HUDEP-2 (cell line): ENCODE measurements at regions not wholly inside any gene's neighbourhood (a gene's known extent, or its start where the extent isn't known, plus 50 kb on each side); places are given as distances from the start of the nearest gene placed in this dataset.

Source experiments
- DNase-seq, 76 experiments: peaks; one replicate each; lab custom pipeline; 2025; ENCODE audit not compliant: unreplicated experiment in 76 of 76; lab: John Stamatoyannopoulos, UW

DNA sequence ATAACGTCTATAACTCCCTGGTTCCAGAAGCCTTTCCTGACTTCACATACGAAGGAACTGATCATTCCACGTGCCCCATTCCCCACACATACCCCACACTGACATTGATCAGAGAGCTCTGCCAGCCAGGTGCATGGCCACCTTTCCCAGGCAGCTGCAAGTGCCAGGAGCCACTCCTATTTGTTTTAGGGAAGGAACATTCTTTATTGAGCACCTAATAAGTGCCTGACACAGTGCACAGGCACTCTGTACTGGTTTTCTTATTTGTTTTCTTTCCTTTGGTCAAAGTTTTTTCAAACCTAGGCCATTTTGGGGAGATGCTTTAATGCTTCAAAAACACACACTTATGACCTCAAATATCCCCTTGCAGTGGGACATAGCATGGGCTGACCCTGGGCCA lies 50.0 kb downstream of the PITPNM2 start:
- no peak for DNase-seq

DNA sequence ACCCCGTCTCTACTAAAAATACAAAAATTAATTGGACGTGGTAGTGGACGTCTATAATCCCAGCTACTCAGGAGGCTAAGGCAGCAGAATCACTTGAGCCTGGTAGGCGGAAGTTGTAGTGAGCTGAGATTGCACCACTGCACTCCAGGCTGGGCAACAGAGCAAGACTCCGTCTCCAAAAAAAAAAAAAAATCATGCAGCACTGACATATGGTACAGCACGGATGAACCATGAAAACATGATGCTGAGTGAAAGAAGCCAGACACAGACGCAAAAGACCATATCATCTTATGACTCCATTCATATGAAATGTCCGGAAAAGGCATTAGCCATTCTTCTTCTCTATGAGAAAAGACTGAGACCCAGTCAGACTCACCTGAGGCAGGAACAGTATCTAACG lies 50.4 kb downstream of the PITPNM2 start:
- no peak for DNase-seq

DNA sequence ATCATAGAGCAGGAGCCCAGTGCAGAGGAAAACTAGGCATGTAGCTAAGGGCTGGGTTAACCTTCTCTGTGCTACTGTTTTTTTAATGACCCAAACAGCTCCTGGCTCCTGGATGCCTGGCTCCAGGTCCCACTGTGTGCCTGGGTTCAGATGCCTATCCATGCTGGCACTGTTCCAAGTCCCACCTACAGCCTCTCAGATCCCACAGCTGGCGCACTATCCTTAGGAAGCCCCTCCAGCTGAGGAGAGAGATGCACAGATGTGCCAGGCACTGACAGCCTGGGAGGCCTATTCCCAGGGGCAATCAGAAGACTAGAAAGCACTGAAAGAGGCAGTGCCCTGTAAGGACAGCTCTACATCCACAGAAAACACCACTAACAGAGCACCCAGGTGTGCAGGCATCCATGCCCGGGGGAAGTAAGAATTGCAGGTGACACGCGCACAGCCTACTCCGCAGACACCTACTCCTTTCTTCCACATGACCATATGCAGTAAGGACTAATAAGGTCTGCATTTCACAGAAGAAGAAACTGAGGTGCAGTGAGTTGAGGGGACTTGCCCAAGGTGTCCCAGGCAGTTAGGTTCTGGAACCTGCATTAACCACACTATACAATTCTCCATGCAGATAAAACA lies 51.2 kb downstream of the PITPNM2 start:
- no peak for DNase-seq

GRCh38 chr12:123098780-123099179 lies 52.1 kb downstream of the PITPNM2 start:
- DNase-seq: no peak

- no peak for DNase-seq
Measured at GRCh38 chr12:123097561-123098084, 53.3 kb downstream of the PITPNM2 start.

- DNase-seq: no peak
Measured at GRCh38 chr12:123096741-123097140, 54.1 kb downstream of the PITPNM2 start.

DNA sequence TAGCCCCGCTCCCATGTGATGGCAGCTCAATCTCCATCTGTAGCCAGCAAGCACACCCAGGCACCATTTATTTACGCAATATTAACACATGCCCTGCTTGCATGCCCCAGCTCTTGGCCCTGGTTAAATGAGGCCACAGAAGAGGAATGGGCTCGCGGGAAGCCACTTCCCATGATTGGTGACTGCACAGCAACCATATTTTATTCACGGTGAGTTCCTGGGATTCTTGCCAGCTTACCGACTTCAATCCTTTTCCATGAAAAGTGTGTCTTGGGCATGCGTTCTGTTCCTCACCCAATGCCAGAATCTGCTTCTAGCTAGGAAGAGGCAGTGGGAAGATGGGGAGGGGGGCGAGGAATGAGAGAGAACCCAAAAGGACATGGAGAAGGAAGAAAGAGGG lies 54.7 kb downstream of the PITPNM2 start:
- no peak for DNase-seq

DNA sequence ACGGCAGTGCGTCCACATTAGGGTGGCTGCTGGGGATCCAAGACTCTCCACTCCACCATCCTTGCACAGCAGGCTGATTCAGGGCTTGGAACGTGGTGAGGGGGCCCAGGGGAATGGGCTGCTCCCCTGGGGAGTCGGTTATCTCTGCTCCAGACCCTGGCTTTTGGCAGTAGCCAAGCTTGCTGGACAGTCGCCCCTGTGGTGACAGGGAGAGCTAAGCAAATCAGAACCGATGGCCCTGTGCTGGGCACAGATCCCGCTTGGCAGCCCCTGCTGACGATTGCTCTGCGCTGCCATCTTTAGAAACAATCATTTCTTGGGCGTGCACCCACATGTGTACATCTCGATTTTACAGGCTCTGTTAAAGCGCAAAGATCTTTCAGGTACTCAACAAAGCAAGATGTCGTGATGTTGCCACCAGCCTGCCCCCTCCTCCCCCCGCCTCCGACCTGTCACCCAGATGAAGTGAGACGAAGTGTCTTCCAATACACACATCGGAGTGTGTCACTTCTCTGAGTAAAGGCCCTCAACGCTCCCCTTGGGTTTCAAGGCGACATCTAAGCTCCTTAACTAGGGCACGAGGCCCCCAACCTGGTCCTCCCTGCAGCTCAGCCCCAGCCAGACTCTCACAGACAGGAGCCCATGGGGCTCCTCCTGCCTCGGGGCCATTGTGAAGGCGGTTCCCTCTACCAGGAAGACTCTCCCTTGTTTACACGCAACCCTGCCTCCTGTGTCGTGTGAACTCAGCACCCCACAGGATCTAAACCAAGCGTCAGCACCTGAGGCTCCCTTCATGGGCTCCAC lies 55.6 kb downstream of the PITPNM2 start:
- DNase-seq: no peak

- DNase-seq: peak in 8 of 76 experiments; percentile 10 to 47 (median 26)
Measured at GRCh38 chr12:123094349-123095077, 56.4 kb downstream of the PITPNM2 start.

DNA sequence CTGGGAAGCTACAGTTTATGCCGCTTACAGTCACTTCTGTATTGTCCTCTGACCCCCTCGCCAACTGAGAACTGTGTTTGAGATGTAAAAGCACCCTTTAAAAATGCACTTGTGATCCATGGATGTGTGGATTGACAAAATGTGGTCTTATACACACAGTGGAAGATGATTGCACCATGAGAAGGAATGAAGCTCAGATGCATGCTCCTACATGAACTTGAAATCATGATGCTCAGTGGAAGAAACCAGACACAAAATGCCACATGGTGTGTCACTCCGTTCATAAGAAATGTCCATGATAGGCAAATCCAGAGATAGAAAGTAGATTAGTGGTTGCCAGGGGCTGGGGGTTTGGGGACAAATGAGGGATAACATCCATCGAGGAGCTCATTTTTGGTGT lies 58.0 kb downstream of the PITPNM2 start:
- DNase-seq: no peak

GRCh38 chr12:123091230-123092150 lies 59.4 kb downstream of the PITPNM2 start:
- no peak for DNase-seq

- peak in 4 of 76 experiments; percentile 7 to 35 (median 26) for DNase-seq
Measured at GRCh38 chr12:123089631-123090353, 61.1 kb downstream of the PITPNM2 start.

GRCh38 chr12:123089140-123089539 lies 61.8 kb downstream of the PITPNM2 start:
- no peak for DNase-seq

DNA sequence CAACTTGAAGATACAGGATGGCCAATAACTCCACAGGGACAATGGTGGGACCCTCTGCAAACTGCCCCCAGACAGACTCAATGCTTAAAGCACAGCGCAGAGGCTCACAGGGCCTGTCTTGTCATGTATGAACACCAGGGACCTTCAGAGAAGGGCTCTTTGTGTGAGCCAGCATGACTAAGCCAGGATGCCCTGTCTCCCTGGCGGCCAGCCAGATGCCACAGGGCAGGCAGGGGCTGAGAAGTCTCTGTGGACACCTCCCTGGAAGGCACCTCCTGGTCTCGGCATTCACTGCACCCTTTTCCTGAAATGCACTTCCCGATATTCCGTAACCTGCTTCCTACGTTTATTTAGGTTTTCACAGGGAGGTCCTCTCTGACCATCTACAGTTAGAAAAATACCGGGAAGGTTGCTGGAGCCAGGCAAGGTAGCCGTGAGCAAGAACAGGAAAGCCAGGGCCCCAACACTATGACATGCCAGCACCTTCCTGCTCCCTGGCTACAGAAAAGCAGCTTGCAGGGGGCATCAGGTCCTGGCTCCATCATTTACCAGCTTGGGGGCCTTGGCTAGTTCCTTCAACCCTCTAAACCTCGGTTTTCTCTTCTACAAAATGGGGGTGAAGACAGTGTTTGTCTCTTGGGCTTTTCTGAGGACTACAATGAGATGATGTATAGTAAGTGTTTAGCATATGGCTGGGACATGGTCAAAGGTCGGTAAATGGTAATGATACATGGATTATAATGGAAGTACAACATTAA lies 65.0 kb downstream of the PITPNM2 start:
- peak in 47 of 76 experiments; percentile 4 to 56 (median 25) for DNase-seq

GRCh38 chr12:123085066-123085465 lies 65.8 kb downstream of the PITPNM2 start:
- no peak for DNase-seq

- DNase-seq: no peak
Measured at GRCh38 chr12:123083661-123084571, 67.0 kb downstream of the PITPNM2 start.

DNA sequence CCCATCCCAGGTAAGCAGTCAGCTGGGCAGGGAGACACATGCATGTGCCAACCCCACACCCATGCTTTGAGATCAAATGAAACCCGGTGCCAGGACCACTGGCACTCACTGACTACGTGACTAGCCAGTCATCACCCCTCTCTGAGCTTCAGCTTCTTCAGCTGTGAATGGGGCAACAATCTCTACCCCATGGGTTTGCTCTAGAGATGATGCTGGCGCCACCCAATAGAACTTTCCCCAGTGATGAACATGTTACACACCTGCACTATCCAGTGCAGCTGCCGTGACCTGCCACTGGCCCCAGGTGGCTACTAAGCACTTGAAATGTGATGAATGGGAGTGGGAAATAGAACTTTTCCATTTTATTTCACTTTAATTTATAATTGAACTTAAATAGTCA lies 70.3 kb downstream of the PITPNM2 start:
- DNase-seq: no peak
